ENCODE measurements at regions not wholly inside any gene's neighbourhood (a gene's known extent, or its start where the extent isn't known, plus 50 kb on each side); places are given as distances from the start of the nearest gene placed in this dataset.
"Not testable (repeated sequence)": the region's sequence is repeated elsewhere in the genome, so short reads cannot be mapped to it uniquely, and the experiment has no call there.

- Histone ChIP-seq H3K9me3 (no peaks in the 10 kb centered on the region), H3K27ac (no peak overlapping the region), H3K4me3 (no peak overlapping the region), H3K36me3 (no peaks in the 10 kb centered on the region), H3K27me3 (no peaks in the 10 kb centered on the region), H3K4me1 (no peaks in the 10 kb centered on the region)
- no peak for ATAC-seq
- intact Hi-C loops (cut with DNase I) = no loop called here
- no peak for DNase-seq
- TF ChIP-seq CTCF (IDR thresholded peaks at IDR 0.05) = no peak
Measured at GRCh38 chr6:8939615-8940014, 504.3 kb upstream of the SLC35B3 start.

- Histone ChIP-seq H3K4me3 (no peak overlapping the region), H3K27ac (no peak overlapping the region), H3K4me1 (no peaks in the 10 kb centered on the region), H3K36me3 (no peaks in the 10 kb centered on the region), H3K27me3 (no peaks in the 10 kb centered on the region), H3K9me3 (no peaks in the 10 kb centered on the region)
- DNase-seq (no peak), ATAC-seq (no peak)
- no peak for TF ChIP-seq CTCF (IDR thresholded peaks at IDR 0.05)
- intact Hi-C loops (cut with DNase I) = no loop called here
Measured at GRCh38 chr6:8934318-8934717, 499.0 kb upstream of the SLC35B3 start.

GRCh38 chr6:8930009-8930408, 494.7 kb upstream of the SLC35B3 start:
- Histone ChIP-seq H3K36me3 (no peaks in the 10 kb centered on the region), H3K4me3 (no peak overlapping the region), H3K4me1 (no peaks in the 10 kb centered on the region), H3K27me3 (no peaks in the 10 kb centered on the region), H3K9me3 (no peaks in the 10 kb centered on the region), H3K27ac (no peak overlapping the region)
- DNase-seq (no peak), ATAC-seq (no peak)
- no peak for TF ChIP-seq CTCF (IDR thresholded peaks at IDR 0.05)
- intact Hi-C loops (cut with DNase I) = no loop called here

GRCh38 chr6:8920244-8920643, 484.9 kb upstream of the SLC35B3 start:
- H3K9me3 ChIP-seq; intact Hi-C loops (cut with DNase I); H3K4me3 ChIP-seq; H3K36me3 ChIP-seq; H3K4me1 ChIP-seq; DNase-seq; H3K27ac ChIP-seq; ATAC-seq; H3K27me3 ChIP-seq: not testable (repeated sequence)

- intact Hi-C loops (cut with DNase I) = no loop called here
- no peaks in the 10 kb centered on the region for H3K27me3 ChIP-seq
- no peak overlapping the region for H3K27ac ChIP-seq
- H3K4me1 ChIP-seq = no peaks in the 10 kb centered on the region
- no peak for DNase-seq
- TF ChIP-seq CTCF (IDR thresholded peaks at IDR 0.05) = no peak
- no peaks in the 10 kb centered on the region for H3K9me3 ChIP-seq
- no peak overlapping the region for H3K4me3 ChIP-seq
- no peak for ATAC-seq
- H3K36me3 ChIP-seq = no peaks in the 10 kb centered on the region
Measured at GRCh38 chr6:8918196-8918595, 482.9 kb upstream of the SLC35B3 start.

GRCh38 chr6:8914700-8915099, 479.4 kb upstream of the SLC35B3 start:
- H3K4me3 ChIP-seq = no peak overlapping the region
- no peaks in the 10 kb centered on the region for H3K9me3 ChIP-seq
- ATAC-seq (no peak), DNase-seq (no peak)
- H3K27me3 ChIP-seq = no peaks in the 10 kb centered on the region
- no peak overlapping the region for H3K27ac ChIP-seq
- H3K36me3 ChIP-seq = no peaks in the 10 kb centered on the region
- TF ChIP-seq CTCF (IDR thresholded peaks at IDR 0.05) = no peak
- H3K4me1 ChIP-seq = no peaks in the 10 kb centered on the region
- intact Hi-C loops (cut with DNase I) = no loop called here

Data from upper lobe of right lung (tissue), 1 donor.